DMS153 treated with DMSO at 0.1 percent for 48 hours (cell line): ENCODE measurements at regions not wholly inside any gene's neighbourhood (a gene's known extent, or its start where the extent isn't known, plus 50 kb on each side); places are given as distances from the start of the nearest gene placed in this dataset.
"Not testable (repeated sequence)": the region's sequence is repeated elsewhere in the genome, so short reads cannot be mapped to it uniquely, and the experiment has no call there.

Experiments
- DNase-seq: peaks from one replicate; lab custom pipeline; 2025; ENCODE audit not compliant: unreplicated experiment; lab: John Stamatoyannopoulos, UW

- no peak for DNase-seq
Observed at GRCh38 chr1:30464187-30464617, 259.2 kb downstream of the MATN1 start.

- no peak for DNase-seq
Observed at GRCh38 chr1:30462826-30463425, 260.5 kb downstream of the MATN1 start.

GRCh38 chr1:30462166-30462565 lies 261.2 kb downstream of the MATN1 start:
- no peak for DNase-seq

GRCh38 chr1:30461640-30462039 lies 261.7 kb downstream of the MATN1 start:
- DNase-seq, result no peak

- DNase-seq, result no peak
Observed at GRCh38 chr1:30460661-30461060, 262.7 kb downstream of the MATN1 start.

- not testable (repeated sequence) for DNase-seq
Observed at GRCh38 chr1:30458730-30459485, 264.5 kb downstream of the MATN1 start.

GRCh38 chr1:30452925-30453324 lies 270.5 kb downstream of the MATN1 start:
- no peak for DNase-seq

GRCh38 chr1:30452170-30452569 lies 271.2 kb downstream of the MATN1 start:
- no peak for DNase-seq

- no peak for DNase-seq
Observed at GRCh38 chr1:30451532-30452125, 271.8 kb downstream of the MATN1 start.

GRCh38 chr1:30450818-30451233 lies 272.6 kb downstream of the MATN1 start:
- DNase-seq, result no peak

- DNase-seq, result no peak
Observed at GRCh38 chr1:30450148-30450817, 273.1 kb downstream of the MATN1 start.

- no peak for DNase-seq
Observed at GRCh38 chr1:30449428-30450147, 273.8 kb downstream of the MATN1 start.

GRCh38 chr1:30449003-30449402 lies 274.4 kb downstream of the MATN1 start:
- DNase-seq, result no peak

- DNase-seq, result no peak
Observed at GRCh38 chr1:30447701-30448100, 275.7 kb downstream of the MATN1 start.

- no peak for DNase-seq
Observed at GRCh38 chr1:30447080-30447479, 276.3 kb downstream of the MATN1 start.

- DNase-seq, result no peak
Observed at GRCh38 chr1:30446508-30446907, 276.9 kb downstream of the MATN1 start.

- no peak for DNase-seq
Observed at GRCh38 chr1:30446095-30446494, 277.3 kb downstream of the MATN1 start.

- no peak for DNase-seq
Observed at GRCh38 chr1:30445449-30445848, 277.9 kb downstream of the MATN1 start.

GRCh38 chr1:30444850-30445249 lies 278.5 kb downstream of the MATN1 start:
- DNase-seq, result no peak

GRCh38 chr1:30444401-30444800 lies 279.0 kb downstream of the MATN1 start:
- no peak for DNase-seq

GRCh38 chr1:30438274-30438673 lies 285.1 kb downstream of the MATN1 start:
- DNase-seq, result not testable (repeated sequence)
